HG03342 (cell line): ENCODE measurements at regions not wholly inside any gene's neighbourhood (a gene's known extent, or its start where the extent isn't known, plus 50 kb on each side); places are given as distances from the start of the nearest gene placed in this dataset.

Experiments
- ATAC-seq: cut with Tn5 transposase; IDR thresholded peaks from one replicate; pipeline ENCODE4 v1.9.1; 2021; ENCODE audit warnings: mild to moderate bottlenecking, moderate library complexity; ENCODE audit not compliant: unreplicated experiment

DNA sequence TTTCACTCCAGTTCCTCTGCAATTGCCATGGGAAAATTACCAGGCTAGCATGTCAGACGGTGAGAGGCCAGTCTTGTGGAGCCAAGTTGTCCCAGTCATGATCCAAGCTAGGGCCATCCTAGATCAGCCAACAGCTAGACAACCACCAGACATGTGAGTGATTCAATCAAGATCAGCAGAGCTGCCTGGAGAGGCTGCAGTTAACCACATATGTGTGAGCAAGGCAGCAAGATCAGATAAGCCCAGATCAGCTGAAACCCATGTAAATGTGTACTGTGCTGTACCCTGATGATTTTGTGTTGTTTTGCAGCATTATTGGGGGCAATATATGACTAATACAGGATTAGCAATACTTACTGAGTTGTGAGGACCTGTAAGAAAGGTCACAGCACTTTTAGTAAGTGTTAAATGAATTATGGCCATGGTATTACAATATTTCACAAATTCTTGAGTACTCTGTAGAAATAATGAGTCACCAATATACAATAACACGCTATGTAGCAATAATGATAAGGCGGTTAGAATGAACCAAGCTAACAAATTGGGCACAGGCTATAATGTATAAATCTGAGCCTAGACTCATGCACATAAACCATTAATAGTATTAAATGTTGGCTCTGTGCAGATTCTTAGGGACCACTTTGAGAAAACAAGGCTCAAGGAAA lies 91.4 kb downstream of the SUDS3 start:
- no peak for ATAC-seq

DNA sequence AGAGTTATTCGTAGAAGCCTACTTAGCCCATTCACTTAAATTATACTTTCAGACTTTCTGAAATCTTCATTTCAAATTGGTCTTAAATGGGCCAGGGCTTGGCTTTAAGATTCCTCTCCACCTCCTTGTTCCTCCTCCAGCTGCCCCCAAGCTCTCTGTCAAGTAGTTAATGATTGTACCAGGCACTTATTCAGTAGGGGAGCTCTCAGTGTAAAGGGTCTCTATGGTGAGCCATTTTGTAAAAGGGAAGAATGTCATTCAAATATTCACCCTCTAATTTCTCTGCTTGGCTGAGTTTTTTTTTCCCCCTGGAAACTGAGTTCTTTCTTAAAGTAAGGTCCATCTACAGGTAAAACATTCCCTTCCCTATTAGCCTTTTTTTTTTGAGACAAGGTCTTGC lies 96.6 kb downstream of the SUDS3 start:
- no peak for ATAC-seq

DNA sequence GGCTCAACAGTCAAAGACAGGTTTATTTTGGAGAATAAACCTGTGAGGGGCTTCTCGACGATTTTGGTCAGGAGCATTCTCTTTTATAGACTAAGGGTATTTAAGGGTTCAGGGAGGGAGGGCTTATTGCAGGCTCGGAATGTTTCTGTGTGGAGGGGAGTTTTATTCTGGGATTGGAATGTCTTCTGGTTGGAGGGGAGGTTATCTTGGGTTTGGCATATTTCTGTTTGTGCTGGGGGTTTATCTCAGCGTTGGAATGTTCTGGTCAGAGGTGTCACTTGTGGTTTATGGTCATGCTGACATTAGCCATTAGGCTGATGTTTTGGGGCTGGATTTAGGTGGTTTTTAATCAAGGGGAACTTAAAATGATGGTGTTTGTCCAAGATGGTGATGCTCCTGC lies 103.9 kb downstream of the SUDS3 start:
- ATAC-seq, result no peak

DNA sequence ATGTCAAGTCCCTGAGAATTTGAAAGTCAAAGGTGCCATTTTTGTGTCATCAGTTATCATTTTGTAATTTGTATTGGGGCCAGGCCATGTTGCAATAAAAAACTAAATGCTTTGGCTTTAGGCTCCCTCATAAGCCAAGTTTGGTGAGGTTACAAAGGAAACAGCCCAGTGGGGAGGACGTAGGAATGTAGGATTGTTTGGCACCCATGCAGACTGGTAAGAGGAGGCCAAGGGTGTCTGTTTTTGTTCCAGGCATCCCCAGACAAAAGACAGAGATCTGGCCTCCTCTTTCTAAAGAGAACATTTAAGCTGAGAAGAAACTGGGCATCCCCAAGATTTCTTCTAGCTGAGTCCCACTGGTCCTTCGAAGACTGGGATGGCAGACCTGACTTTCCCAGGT lies 111.7 kb downstream of the SUDS3 start:
- ATAC-seq, result no peak

DNA sequence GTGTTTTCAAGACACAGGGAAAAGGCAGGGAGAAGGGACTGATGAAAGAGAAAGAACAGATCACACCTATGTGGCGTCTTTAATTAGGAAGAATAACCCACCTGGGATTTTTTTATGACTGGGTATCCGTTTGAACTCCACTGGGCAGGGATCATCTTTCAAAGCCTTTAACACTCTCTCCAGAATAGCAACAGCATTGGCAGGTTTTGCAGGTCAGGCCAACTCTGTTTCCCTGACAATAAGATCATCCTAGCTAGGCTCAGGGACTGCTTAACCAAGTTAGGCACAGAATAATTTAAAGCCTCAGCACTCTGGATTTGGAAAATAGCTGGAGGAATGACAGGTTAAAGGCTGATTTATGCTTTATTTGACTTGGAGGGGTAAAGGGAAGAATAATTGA lies 117.6 kb downstream of the SUDS3 start:
- no peak for ATAC-seq

DNA sequence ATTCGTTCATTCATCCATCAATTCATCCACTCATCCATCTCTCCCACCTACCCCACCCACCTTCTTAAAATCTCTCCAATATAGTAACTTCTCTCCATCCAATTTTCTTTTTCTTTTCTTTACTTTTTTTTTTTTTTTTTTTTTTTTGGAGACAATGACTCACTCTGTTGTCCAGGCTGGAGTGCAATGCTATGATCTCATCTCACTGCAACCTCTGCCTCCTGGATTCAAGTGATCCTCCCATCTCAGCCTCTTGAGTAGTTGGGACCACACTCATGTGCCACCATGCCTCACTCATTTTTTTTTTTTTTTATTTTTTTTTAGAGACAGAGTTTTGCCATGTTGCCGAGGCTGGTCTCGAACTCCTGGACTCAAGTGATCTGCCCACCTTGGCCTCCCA lies 118.4 kb downstream of the SUDS3 start:
- no peak for ATAC-seq

DNA sequence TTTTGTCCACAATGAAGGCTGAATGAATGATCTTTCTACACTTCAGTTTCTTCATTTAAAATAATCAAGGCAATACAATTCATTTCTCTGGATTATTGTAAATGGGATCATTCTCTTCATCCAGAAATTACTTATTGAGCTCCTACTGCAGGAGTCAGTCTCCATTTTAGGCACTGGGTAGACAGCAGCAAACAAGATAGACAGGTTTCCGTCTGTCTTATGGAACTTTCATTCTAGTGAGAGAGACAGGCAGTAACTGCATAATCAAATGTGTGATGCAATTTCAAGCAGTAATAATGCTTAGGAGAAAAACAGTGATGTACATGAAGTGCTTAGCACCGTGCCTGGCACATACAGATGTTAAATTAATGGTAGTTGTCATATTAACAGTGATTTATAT lies 118.9 kb downstream of the SUDS3 start:
- ATAC-seq, result no peak

DNA sequence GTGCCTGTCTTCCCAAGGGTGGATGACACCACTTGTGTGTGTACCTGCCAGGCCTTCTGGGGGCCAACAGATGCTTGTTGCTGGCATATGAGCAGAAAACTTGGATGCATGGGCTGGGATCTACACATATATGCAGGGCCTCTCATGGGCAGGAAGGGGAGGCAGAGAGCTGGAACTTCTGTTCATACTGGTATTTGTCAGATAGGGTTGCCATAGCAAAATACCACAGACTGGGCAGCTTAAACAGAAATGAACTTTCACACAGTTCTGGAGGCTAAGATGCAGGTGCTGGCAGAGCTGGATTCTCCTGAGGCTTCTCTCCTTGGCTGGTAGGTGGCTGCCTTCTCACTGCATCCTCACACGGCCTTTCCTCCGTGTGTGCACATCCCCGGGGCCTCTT lies 121.8 kb downstream of the SUDS3 start:
- no peak for ATAC-seq

DNA sequence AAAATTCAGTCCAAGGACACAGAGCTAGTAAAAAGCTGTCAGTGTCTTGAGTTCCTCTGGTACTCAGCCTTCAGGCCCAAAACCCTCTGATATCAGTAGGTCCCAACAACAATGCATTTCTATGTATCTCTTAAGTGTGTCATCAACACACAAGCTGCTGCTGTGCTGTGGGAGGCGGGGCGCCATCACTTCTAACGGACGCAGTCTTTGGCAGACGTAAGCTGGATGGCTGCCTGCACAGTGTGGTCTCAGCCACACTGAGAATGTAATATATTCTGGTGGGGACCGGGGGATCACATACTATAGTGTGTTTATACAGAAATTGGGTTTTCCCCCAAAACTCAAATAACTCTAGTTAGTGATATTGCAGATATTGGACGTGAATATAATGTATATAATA lies 123.9 kb downstream of the SUDS3 start:
- no peak for ATAC-seq

DNA sequence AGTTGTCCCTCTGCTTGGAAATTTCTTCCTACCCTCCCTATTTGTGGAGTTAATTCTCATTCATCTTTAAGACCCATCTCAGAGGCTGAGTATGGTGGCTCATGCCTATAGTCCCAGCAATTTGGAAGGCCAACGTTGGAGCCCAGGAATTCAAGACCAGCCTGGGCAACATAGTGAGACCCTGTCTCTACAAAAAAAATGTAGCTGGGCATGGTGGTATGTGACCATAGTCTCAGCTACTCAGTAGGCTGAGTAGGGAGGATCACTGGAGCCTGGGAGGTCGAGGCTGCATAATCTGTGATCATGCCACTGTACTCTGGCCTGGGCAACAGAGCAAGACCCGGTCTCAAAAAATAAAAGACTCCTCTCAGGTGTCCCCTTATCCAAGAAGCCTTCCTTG lies 125.1 kb downstream of the SUDS3 start:
- ATAC-seq, result no peak

DNA sequence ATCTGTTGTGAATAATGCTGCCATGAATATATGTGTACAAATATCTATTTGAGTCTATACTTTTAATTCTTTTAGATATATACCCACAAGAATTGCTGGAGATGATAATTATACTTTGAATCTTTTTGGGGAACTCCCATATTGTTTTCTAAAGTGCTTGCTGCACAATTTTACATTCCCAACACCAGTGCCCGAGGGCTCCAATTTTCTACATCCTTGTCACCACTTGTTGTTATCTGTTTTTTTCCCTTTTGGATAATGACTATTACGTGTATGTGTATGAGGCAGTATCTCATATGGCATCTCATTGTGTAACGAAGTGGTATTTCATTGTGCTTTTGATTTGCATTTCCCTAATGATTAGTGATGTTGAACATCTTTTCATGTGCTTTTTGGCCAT lies 127.1 kb downstream of the SUDS3 start:
- ATAC-seq, result no peak

DNA sequence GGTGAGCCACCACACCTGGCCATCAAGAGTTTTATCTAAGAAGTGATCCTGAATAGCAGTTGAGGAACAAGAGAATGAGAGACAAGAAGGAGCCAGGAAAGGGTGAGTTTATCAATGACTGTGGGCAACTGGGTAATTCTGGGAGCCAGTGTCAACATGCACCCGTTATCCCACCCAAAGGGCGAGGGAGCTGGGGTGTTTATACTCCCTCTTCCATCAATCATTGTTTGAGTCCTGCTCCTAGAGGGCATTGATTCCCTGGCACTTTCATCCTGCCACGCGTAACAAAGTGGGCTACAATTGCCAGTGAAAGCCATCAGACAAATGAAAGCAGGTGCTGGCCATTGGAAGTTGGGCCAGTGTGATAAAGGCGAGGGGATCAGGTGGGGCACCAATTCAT lies 136.3 kb downstream of the SUDS3 start:
- no peak for ATAC-seq

DNA sequence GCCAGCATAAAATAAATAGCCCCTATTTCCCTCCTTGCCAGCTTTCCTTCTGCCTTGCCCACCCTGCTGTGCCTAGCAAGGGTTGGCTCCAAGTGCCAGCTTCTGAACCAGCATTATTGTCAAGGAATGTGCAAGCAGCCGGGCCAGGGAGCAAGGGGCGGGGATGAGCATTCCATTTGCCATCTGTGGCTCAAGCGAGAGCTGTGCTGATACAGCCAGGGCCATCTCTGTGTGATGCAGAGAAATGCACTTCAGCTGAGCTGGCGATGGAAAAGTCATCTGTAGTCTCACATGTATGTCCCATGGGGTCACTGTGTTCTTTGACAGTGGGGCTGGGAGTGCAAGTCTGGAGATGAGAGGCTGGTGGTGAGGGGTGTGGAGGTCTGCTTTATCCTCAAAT lies 137.3 kb downstream of the SUDS3 start:
- no peak for ATAC-seq

DNA sequence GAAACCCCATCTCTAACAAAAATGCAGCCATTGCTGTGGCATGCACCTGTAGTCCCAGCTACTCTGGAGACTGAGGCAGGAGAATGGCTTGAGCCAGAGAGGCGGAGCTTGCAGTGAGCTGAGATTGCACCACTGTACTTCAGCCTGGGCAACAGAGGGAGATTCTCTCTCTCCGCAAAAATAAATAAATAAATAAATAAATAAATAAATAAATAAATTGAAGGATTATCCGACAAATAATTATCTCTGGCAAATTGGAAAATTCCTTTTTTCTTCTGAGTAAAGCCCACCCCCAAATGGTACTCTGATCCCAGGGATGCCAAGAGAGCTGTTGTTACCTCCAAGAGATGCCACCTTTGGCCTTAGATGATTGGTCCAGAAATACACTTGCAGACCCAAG lies 137.9 kb downstream of the SUDS3 start:
- ATAC-seq, result no peak

DNA sequence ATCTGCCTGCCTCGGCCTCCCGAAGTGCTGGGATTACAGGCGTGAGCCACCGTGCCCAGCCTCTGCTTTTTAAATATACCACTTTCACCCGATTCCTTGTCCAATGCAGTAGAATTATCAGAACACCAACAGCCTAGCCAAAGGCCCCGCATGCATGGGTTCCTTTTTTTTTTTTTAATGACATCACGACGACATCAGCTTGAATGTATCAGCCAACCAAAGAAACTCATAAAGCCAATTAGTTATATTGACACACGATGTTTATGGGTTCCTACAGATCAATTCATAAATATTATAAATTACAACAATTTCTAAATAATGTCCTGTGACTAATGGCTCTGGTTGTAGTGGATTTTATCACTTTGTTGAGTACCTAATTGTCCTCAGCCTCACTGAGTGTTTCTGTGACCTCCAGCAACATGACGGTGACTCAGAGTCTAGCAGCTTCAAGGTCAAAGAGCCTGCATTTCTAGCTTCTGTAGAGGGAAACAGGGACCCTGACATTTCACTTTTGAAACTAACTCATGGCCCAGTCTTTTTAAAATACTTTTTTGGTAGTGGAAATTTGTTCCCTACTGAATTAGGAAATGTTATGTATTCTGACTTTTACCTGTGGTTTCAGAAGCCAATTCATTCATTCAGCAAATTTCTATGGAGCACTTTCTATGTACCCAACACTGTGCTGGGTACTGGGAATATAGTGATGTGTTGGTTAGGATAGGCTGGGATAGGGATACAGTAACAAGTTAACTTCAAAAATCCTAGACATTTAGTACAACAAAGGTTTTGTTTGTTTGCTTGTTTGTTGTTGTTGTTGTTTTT lies 144.1 kb downstream of the SUDS3 start:
- no peak for ATAC-seq

DNA sequence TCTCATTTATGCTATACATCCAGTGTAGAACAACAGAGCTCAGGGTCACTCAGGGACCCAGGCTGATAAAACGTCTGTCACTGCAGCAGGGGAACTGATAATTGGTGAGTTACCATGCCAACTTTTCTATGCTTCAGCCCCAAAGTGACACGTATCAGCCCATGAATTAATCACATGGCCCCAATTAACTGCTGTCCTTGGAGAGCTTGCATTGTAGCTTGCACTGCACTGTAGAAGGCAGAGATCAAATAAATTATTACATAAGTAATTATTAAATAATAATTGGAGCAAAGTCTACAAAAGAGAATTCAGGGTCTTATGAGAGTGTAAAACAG lies 144.6 kb downstream of the SUDS3 start:
- ATAC-seq, result no peak

DNA sequence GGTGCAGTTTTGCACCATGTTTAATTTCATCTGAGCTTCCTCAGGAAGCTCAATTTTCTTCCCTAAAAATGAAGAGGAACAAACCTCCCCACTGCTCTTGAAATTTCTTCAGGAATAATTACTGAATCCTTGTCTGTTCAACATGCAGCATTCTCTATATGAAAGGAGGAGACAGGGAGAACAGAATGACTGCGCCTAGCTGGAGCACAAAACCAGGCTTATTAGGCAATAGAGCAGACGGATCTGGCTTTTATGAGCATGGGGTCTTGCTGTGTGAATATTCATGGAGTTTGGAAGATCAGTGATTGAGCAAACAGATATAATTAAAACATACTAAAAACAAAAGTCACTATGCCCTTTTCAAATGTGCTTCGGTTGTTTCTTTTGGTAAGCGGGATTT lies 148.1 kb downstream of the SUDS3 start:
- ATAC-seq, result no peak

DNA sequence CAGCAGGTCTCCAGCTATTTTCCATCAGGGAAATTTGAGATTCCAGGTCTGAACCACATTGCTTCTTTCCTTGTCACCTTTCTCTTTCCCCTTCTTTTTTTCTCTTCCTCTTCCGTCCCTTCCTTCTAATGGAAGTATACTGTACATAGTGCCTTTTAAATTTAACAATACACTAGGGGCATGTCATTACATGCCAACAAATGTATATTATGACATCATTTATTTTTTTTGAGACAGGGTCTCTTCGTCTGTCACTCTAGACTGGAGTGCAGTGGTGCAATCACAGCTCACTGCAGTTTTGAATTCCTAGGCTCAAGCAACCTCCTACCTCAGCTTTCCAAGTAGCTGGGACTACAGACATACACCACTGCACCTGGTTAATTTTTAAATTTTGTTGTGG lies 148.9 kb downstream of the SUDS3 start:
- ATAC-seq, result no peak

DNA sequence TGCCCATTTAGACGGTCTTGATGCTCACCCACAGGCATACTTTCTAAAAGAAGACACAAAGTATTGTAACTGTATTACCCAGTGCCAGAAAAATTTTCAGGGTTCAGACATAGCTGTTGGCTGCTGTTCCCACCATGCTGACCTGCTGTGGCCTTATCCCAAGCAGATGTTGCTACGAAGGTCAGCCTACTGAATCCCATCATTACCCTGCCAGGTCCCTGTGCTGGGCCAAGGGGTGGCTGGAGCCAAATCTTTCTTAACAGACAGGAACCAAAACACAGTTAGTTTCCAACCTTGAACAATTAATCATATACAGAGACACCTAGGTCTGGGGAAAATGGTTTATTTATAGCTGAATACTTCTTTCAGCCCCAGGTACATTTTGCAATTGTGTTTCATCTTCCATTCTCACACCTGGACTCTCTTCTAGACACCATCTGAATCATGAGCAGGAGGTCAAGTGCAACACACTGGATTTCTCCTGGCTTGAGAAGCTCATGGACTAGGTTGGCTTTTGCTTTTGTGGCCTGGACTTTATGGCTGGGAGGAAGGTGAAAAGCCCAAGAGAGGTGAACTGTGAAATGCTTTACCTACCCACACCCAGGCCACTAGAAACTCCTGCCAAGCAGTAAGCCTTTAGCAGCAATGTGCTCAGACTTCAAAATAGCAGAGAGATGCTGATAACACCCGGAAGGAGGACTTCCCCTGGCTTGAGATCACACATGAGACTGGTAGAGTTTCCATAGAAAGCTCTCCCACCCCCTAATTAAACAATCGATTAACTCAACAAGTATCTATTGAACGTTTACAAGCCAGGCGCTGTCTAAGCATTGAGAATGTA lies 150.1 kb downstream of the SUDS3 start:
- ATAC-seq, result no peak

DNA sequence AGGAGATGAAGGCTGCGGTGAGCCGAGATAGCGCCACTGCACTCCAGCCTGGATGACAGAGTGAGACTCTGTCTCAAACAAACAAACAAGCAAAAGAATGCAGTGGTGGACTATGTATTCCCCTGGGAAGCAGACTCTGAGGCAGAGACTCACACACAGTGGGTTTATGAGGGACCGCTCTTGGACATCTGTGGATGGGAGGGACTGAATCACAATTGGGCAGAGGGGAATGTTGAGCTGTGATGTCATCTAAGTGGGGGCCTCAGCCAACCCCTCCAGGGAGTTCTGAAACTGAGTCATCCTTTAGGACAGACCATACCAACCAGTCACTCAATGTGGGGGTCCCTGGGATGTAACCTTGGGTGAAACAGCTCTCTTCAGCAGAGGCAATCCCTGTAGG lies 151.0 kb downstream of the SUDS3 start:
- no peak for ATAC-seq

DNA sequence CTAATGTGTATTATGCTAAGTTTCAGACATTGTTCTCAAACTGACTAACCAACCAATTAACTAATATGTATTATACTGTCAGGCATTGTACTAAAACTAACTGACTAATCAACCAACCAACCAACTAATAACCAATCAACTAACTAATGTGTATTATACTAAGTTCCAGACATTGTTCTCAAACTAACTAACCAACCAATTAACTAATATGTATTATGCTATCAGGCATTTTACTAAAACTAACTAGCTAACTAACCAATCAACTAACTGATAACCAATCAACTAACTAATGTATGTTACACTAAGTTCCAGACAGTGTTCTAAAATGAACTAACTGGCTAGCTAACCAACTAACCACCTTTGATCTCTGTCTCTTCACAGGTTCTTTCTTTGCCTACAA lies 152.3 kb downstream of the SUDS3 start:
- ATAC-seq, result no peak

DNA sequence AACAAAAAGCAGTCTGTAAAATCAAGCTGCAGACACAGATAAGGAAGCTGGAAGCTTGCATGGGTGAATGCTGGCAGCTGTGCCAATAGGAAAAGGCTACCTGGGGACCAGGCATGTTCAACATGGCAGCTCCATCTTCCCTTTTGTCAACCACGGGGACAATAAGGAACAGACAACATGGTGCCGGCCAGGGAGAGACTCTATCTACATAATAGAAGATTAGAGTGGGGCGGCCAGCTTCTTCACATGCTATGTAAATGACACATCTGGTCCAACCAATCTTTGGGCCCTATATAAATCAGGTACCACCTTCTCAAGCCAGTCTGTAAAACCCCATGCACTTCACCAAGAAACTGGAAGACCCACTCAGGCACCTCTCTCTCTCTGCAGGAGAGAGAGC lies 157.6 kb downstream of the SUDS3 start:
- ATAC-seq, result no peak
